HG02885 (cell line): ENCODE measurements at regions not wholly inside any gene's neighbourhood (a gene's known extent, or its start where the extent isn't known, plus 50 kb on each side); places are given as distances from the start of the nearest gene placed in this dataset.
"Not testable (repeated sequence)": the region's sequence is repeated elsewhere in the genome, so short reads cannot be mapped to it uniquely, and the experiment has no call there.

Source experiments
- ATAC-seq: cut with Tn5 transposase; IDR thresholded peaks from one replicate; pipeline ENCODE4 v1.9.1; 2021; ENCODE audit warnings: mild to moderate bottlenecking; ENCODE audit not compliant: unreplicated experiment, poor library complexity

GRCh38 chr2:56590611-56591010 is 406.8 kb downstream of the CCDC85A start:
- no peak for ATAC-seq

- not testable (repeated sequence) for ATAC-seq
Measured at GRCh38 chr2:56606086-56606485, 422.3 kb downstream of the CCDC85A start.

GRCh38 chr2:56613254-56613653 is 429.5 kb downstream of the CCDC85A start:
- ATAC-seq = peak; percentile 89

GRCh38 chr2:56613920-56614319 is 430.1 kb downstream of the CCDC85A start:
- no peak for ATAC-seq

- ATAC-seq = no peak
Measured at GRCh38 chr2:56615760-56616159, 432.0 kb downstream of the CCDC85A start.

GRCh38 chr2:56624181-56624580 is 440.4 kb downstream of the CCDC85A start:
- no peak for ATAC-seq

GRCh38 chr2:56626927-56627326 is 443.1 kb downstream of the CCDC85A start:
- no peak for ATAC-seq

GRCh38 chr2:56630286-56630685 is 446.5 kb downstream of the CCDC85A start:
- no peak for ATAC-seq

GRCh38 chr2:56647997-56648396 is 464.2 kb downstream of the CCDC85A start:
- ATAC-seq = no peak

GRCh38 chr2:56648802-56649201 is 465.0 kb downstream of the CCDC85A start:
- ATAC-seq = no peak

GRCh38 chr2:56654936-56655335 is 471.1 kb downstream of the CCDC85A start:
- no peak for ATAC-seq

- no peak for ATAC-seq
Measured at GRCh38 chr2:56656826-56657225, 473.0 kb downstream of the CCDC85A start.

GRCh38 chr2:56666777-56667176 is 483.0 kb downstream of the CCDC85A start:
- ATAC-seq = no peak

- ATAC-seq = no peak
Measured at GRCh38 chr2:56671973-56672569, 488.3 kb downstream of the CCDC85A start.

- ATAC-seq = no peak
Measured at GRCh38 chr2:56674084-56674483, 490.3 kb downstream of the CCDC85A start.

GRCh38 chr2:56676966-56677365 is 493.2 kb downstream of the CCDC85A start:
- no peak for ATAC-seq

- no peak for ATAC-seq
Measured at GRCh38 chr2:56680971-56681631, 497.3 kb downstream of the CCDC85A start.

GRCh38 chr2:56681659-56682396 is 498.0 kb downstream of the CCDC85A start:
- no peak for ATAC-seq

GRCh38 chr2:56682397-56682760 is 498.6 kb downstream of the CCDC85A start:
- no peak for ATAC-seq

- no peak for ATAC-seq
Measured at GRCh38 chr2:56684327-56684726, 500.5 kb downstream of the CCDC85A start.

- no peak for ATAC-seq
Measured at GRCh38 chr2:56685205-56685604, 501.4 kb downstream of the CCDC85A start.

- no peak for ATAC-seq
Measured at GRCh38 chr2:56687169-56687568, 503.4 kb downstream of the CCDC85A start.
